Activated T-cell treated with anti-CD3 and anti-CD28 coated beads, Interleukin-2, amount 50 U/mL, for 24 hours (primary cell): ENCODE measurements at regions not wholly inside any gene's neighbourhood (a gene's known extent, or its start where the extent isn't known, plus 50 kb on each side); places are given as distances from the start of the nearest gene placed in this dataset.

Experiments
- DNase-seq: peaks from one replicate; pipeline ENCODE4 v3.0.0-alpha.2; 2020
- H3K27ac Mint-ChIP-seq: 2 replicates; pipeline ENCODE4 v1.8.0; 2020; ENCODE audit warnings: mild to moderate bottlenecking, mixed read lengths
- H3K27me3 Mint-ChIP-seq: 2 replicates; pipeline ENCODE4 v1.8.0; 2020; ENCODE audit warnings: mixed read lengths
- H3K36me3 Mint-ChIP-seq: 2 replicates; pipeline ENCODE4 v1.8.0; 2020; ENCODE audit warnings: low read depth, mixed read lengths
- H3K4me1 Mint-ChIP-seq: 2 replicates; pipeline ENCODE4 v1.8.0; 2020; ENCODE audit warnings: low read depth, mixed read lengths
- H3K4me3 Mint-ChIP-seq: 2 replicates; pipeline ENCODE4 v1.8.0; 2020; ENCODE audit warnings: mild to moderate bottlenecking, moderate library complexity, mixed read lengths
- H3K9me3 Mint-ChIP-seq: 2 replicates; pipeline ENCODE4 v1.8.0; 2020; ENCODE audit warnings: mixed read lengths

DNA sequence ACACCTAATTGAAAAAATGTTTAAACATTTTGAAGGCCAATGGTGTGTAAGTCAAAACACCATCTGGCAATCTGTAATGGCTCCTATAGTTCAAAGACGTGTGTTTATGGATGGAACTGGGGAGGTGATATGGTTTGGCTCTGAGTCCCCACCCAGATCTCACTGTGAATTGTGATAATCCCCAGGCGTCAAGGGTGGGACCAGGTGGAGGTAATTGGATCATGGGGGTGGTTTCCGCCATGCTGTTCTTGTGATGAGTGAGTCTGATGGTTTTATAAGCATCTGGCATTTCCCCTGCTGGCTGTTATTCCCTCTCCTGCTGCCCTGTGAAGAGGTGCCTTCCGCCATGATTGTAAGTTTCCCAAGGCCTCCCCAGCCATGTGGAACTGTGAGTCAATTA lies 52.2 kb downstream of the ADRA2C start:
- no peak for DNase-seq
- Mint-ChIP-seq H3K9me3 (no peaks in the 10 kb centered on the region), H3K4me1 (no peaks in the 10 kb centered on the region), H3K4me3 (no peak overlapping the region), H3K36me3 (no peaks in the 10 kb centered on the region), H3K27ac (no peak overlapping the region), H3K27me3 (peaks cover 3% of the 10 kb centered on the region)

GRCh38 chr4:3819210-3819919 lies 53.2 kb downstream of the ADRA2C start:
- Mint-ChIP-seq H3K4me1 (no peaks in the 10 kb centered on the region), H3K4me3 (no peak overlapping the region), H3K36me3 (no peaks in the 10 kb centered on the region), H3K27me3 (peaks cover 3% of the 10 kb centered on the region), H3K9me3 (no peaks in the 10 kb centered on the region), H3K27ac (no peak overlapping the region)
- no peak for DNase-seq

DNA sequence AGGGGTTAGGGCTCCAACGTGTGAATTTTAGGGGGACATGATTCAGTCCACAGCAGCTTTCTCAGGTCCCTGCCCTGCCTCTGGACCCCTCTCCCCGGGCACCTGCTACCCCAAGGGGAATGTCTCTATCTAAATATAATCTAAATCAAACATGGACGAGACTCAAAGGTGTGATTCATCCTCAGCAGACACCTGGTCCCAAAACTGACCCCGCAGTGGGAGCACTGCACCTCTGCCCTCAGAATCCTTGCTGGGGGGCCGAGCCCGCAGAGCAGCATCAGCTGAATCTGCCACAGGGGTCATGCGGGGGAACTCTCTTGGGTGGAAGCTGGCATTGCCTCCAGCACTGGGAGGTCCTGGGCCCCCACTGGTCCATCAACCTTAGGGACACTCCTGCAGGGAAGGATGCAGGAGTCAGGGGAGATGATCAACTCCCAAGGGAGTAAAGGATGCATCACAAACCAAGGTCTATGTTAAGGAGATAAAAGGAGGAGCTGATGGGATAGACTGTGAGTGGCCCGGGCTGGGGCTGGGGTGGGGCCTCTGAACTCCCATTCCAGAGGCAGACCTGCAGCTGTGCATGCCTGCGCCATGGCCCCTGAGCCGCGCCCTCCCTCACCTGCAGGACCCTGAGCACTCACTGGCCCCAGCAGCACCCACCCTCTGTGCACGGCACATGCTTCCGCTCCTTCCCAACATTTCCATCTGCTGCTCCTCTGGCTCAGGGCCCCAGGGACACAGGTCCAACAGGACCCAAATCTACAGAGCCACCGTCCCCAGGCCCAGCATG lies 54.0 kb downstream of the ADRA2C start:
- Mint-ChIP-seq H3K4me3 (no peak overlapping the region), H3K9me3 (no peaks in the 10 kb centered on the region), H3K36me3 (no peaks in the 10 kb centered on the region), H3K4me1 (no peaks in the 10 kb centered on the region), H3K27me3 (peaks cover 3% of the 10 kb centered on the region), H3K27ac (no peak overlapping the region)
- DNase-seq = no peak

- H3K4me3 Mint-ChIP-seq = no peak overlapping the region
- H3K36me3 Mint-ChIP-seq = no peaks in the 10 kb centered on the region
- H3K9me3 Mint-ChIP-seq = no peaks in the 10 kb centered on the region
- peaks cover 3% of the 10 kb centered on the region for H3K27me3 Mint-ChIP-seq
- no peak for DNase-seq
- H3K4me1 Mint-ChIP-seq = no peaks in the 10 kb centered on the region
- no peak overlapping the region for H3K27ac Mint-ChIP-seq
Observed at GRCh38 chr4:3820806-3821579, 54.8 kb downstream of the ADRA2C start.

GRCh38 chr4:3821580-3822229 lies 55.5 kb downstream of the ADRA2C start:
- Mint-ChIP-seq H3K27me3 (peaks cover 3% of the 10 kb centered on the region), H3K4me1 (no peaks in the 10 kb centered on the region), H3K4me3 (no peak overlapping the region), H3K9me3 (no peaks in the 10 kb centered on the region), H3K27ac (no peak overlapping the region), H3K36me3 (no peaks in the 10 kb centered on the region)
- no peak for DNase-seq

DNA sequence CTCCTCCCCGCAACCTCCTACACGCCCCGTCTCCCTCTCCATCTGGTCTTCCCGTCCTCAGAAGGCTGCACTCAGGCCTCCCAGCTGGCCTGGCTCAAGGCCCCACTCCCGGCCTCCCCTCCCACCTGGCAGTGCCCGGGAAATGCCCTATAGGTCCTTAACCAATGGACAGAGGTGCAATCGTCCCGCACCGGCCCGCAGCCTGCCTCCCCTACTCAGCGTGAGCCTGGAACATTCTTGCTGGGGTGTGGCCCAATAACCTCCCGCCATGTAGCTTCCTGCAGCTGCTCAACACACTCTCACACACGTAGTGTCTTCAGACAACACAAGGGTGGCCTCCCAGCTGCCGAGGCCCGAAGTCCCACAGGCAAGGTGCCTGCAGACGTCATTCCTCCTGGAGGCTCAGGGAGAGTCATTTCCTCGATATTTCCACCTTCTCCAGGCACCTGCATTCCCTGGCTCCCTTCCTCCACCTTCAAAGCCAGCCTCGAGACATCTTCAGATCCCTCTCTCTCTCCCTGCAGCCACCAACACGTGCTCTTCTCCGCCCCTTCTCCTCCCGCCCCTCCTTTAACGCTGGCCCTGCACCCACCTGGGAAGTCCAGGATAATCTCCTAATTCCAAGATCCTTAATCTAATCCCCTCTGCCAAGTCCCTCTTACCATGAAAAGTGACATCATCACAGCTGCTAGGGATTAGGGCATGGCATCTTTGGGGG lies 56.2 kb downstream of the ADRA2C start:
- Mint-ChIP-seq H3K4me1 (no peaks in the 10 kb centered on the region), H3K27ac (no peak overlapping the region), H3K27me3 (no peaks in the 10 kb centered on the region), H3K9me3 (no peaks in the 10 kb centered on the region), H3K4me3 (no peak overlapping the region), H3K36me3 (no peaks in the 10 kb centered on the region)
- no peak for DNase-seq

DNA sequence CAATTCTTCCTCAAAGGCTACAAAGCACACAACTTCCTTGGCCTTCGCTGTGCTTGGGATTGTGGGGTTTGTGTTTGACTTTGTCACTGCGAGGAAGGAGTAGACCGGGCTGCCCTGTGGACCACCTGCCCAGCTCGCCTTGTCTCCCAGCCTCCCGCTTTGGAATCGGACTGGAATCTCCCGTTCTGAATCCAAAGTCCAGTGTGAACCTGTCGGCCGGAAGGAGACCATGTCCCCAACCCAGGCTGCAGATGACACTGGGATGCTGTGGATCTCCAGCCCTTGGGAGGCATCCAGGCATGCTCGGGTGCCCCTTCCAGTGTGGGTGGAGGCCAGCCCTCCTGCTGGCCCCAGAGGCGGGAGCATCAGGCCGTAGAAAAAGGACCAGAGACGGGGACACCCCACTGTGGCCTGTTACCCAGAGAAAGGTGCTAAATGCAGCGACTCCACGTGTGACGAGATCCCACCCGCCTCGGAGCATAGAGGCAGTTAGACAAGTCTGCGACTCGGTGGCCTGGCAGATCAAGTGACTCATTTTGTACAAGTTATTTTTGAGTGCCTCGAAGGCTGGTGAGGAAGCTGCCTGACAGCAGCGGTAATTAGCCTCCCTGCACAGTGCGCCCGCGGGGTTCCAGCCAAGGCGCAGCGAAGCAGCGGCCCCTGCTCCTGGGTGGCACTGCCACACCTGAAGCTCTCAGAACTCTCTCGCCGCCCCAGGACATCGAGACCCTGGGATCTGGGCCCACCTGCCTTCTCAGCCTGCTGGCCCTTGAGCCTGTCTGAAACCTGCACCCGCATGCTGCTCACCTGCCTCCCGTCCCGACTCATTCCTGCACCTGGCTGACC lies 57.5 kb downstream of the ADRA2C start:
- no peaks in the 10 kb centered on the region for H3K36me3 Mint-ChIP-seq
- H3K4me3 Mint-ChIP-seq = no peak overlapping the region
- DNase-seq = no peak
- H3K9me3 Mint-ChIP-seq = no peaks in the 10 kb centered on the region
- no peaks in the 10 kb centered on the region for H3K27me3 Mint-ChIP-seq
- H3K27ac Mint-ChIP-seq = no peak overlapping the region
- H3K4me1 Mint-ChIP-seq = no peaks in the 10 kb centered on the region

DNA sequence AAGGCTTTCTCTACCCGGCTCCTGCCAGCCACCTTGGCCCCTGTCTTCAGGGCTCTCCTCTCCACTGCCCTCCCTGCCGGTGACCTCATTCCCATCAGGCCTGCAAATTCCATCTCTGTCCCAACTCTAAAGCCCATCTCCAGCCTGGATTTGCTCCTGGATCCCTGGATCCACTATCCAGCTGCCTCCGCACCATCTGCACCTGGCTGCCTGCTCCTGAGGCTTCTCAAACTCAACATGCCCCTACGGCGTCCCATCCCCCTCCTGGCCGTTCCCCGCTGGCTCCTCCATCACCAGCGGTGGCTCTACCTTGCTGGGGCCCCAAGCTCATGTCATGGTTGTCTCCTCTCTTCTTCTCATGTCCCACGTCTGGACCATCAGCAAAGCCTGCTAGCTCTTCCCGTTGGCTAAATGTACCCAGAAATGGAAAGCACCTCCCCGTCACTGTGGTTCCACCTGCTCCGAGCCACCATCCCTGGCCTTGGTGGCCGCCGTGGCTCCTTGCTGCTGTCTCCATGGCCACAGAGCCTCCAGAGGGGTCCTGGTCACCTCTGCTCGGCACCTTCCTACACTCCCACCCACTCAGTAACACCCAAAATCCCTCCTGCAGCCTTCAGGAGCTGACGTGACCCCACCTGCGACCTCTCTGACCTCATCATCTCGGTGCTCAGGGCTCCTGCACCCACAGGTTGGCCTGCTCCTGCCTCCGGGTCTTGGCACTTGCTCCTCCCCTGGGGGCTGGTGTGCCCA lies 58.5 kb downstream of the ADRA2C start:
- no peaks in the 10 kb centered on the region for H3K27me3 Mint-ChIP-seq
- no peaks in the 10 kb centered on the region for H3K4me1 Mint-ChIP-seq
- no peaks in the 10 kb centered on the region for H3K9me3 Mint-ChIP-seq
- H3K27ac Mint-ChIP-seq = no peak overlapping the region
- H3K36me3 Mint-ChIP-seq = no peaks in the 10 kb centered on the region
- no peak for DNase-seq
- no peak overlapping the region for H3K4me3 Mint-ChIP-seq

- Mint-ChIP-seq H3K9me3 (no peaks in the 10 kb centered on the region), H3K27me3 (no peaks in the 10 kb centered on the region), H3K4me1 (no peaks in the 10 kb centered on the region), H3K4me3 (no peak overlapping the region), H3K36me3 (no peaks in the 10 kb centered on the region), H3K27ac (no peak overlapping the region)
- no peak for DNase-seq
Observed at GRCh38 chr4:3825530-3825929, 59.3 kb downstream of the ADRA2C start.

DNA sequence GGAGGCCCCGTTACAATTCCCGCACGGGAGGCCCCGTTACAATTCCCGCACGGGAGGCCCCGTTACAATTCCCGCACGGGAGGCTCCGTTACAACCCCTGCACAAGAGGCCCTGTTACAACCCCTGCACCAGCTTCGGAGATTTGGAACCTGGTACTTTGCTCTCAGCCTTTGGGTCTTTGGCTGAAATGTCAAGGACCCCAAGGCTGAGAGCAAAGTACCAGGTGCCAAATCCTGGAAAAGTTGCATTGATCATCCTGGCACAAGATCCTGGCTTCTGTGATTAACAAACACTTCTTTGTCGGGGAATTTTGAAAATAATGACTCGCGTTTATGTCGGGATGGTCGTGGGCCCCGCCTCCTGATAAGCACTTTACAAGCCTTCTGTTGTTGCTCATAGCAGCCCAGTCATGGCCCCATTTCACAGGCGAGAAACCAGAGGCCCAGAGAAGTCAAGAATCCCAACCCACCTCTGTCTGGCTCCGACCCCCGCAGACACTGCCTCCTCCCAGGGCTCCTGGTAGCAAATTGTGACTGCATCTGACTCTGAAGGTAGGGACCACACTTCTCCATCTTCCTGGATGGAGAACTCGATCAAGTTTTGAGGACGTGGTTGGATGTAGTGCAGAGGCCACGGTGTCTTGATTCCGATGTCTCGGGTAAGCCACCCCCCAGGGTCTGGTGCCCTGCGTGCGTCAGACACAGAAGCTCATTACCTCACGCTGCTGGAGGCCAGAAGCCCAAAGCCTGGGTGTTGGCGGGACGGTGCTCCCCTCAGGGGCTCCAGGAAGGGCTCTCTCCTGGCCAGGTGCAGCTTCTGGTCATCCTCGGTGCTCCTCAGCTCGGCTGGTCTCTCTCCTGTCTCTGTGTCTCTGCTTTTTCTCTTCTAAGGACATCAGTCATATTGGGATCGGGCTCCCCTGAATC lies 60.3 kb downstream of the ADRA2C start:
- no peak for DNase-seq
- H3K27ac Mint-ChIP-seq = no peak overlapping the region
- H3K27me3 Mint-ChIP-seq = peaks cover under 1% of the 10 kb centered on the region
- no peaks in the 10 kb centered on the region for H3K9me3 Mint-ChIP-seq
- H3K4me3 Mint-ChIP-seq = no peak overlapping the region
- H3K36me3 Mint-ChIP-seq = no peaks in the 10 kb centered on the region
- H3K4me1 Mint-ChIP-seq = no peaks in the 10 kb centered on the region

DNA sequence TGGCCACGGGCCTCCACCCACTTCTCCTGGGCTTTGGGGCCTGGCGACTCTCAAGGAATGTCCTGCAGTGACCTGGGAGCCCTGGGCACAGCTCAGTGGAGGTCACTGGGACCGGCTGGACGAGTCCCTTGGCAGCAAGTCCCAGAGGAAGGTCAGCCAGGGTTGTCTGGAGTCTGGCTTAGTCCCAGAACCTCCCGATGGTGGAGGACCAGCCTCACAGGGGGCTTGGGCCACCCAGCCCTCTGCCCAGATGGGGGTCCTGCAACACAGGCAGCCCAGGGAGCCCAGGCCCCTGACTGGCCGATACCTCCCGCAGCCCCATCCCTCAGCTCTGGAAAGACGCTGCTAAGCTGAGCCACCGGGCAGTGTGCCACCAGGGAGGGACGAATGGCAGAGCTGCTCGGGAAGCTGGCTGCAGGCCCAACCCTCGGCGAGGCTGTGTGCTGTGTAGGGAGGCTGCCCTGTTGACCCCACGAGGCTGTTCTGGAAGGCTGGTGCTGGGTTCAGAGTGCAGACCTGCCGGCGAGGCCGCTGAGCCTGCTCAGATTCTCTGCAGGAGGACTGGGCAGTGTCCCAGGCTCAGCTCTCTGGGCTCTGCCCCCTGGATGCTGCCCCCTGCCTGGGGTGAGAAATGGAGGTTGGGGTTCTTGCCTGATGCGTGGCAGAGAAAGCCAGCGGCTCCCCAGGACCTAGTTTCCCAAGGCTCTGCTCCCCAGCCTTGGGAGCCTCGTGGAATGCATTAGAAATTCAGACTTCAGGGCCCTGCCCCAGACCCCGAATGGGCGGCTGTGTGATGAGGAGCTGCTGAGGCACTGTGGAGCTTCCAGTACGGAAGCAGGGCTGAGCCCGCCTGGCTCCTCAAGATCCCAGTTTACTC lies 61.7 kb downstream of the ADRA2C start:
- H3K27me3 Mint-ChIP-seq = peaks cover 6% of the 10 kb centered on the region
- H3K27ac Mint-ChIP-seq = no peak overlapping the region
- no peaks in the 10 kb centered on the region for H3K36me3 Mint-ChIP-seq
- no peak overlapping the region for H3K4me3 Mint-ChIP-seq
- H3K4me1 Mint-ChIP-seq = no peaks in the 10 kb centered on the region
- DNase-seq = no peak
- no peaks in the 10 kb centered on the region for H3K9me3 Mint-ChIP-seq
